DMS153 treated with DMSO at 0.1 percent for 48 hours (cell line): ENCODE measurements at regions not wholly inside any gene's neighbourhood (a gene's known extent, or its start where the extent isn't known, plus 50 kb on each side); places are given as distances from the start of the nearest gene placed in this dataset.

ENCODE experiments used
- DNase-seq: peaks from one replicate; lab custom pipeline; 2025; ENCODE audit not compliant: unreplicated experiment; lab: John Stamatoyannopoulos, UW

- DNase-seq = no peak
Measured at GRCh38 chr11:127385071-127385470, 384.5 kb upstream of the KIRREL3 start.

GRCh38 chr11:127383026-127383425, 382.5 kb upstream of the KIRREL3 start:
- DNase-seq = no peak

DNA sequence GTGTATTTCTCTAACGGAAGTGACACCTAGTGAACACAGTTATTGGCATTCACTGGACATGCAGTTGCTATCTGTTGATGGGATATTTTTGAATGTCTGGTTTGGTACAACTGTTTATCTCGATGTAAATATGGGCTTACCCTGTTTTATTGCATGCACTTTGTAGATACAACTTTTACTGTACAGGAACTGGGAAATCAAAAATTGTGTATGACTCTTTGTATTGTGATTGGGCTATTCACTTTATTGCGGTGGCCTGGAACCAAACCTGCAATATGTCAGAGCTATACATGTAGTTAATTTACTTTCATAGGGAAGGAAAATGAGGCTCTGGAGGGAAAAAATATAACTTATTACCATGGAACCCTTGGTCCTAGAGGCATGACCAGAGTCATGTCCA, 380.7 kb upstream of the KIRREL3 start:
- no peak for DNase-seq

DNA sequence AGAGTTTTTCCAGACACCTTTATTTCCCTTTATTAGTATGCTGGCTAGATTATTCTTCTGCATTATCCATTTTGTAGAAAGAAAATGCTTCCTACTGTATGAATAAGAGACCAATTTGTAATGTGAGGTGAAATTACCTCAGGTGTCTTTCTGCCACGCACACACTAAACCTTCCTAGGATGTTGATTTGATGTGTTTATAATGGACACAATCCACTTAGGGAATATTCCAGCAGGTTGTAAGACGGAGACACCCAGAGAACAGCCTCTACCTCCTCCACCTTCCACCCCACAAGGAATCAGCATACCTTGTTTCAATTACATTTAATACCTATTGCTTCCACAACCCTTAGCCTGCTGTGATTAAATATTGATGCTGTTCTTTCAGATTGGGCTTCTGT, 379.1 kb upstream of the KIRREL3 start:
- DNase-seq = no peak

- no peak for DNase-seq
Measured at GRCh38 chr11:127376301-127376700, 375.7 kb upstream of the KIRREL3 start.

GRCh38 chr11:127369356-127369755, 368.8 kb upstream of the KIRREL3 start:
- no peak for DNase-seq

DNA sequence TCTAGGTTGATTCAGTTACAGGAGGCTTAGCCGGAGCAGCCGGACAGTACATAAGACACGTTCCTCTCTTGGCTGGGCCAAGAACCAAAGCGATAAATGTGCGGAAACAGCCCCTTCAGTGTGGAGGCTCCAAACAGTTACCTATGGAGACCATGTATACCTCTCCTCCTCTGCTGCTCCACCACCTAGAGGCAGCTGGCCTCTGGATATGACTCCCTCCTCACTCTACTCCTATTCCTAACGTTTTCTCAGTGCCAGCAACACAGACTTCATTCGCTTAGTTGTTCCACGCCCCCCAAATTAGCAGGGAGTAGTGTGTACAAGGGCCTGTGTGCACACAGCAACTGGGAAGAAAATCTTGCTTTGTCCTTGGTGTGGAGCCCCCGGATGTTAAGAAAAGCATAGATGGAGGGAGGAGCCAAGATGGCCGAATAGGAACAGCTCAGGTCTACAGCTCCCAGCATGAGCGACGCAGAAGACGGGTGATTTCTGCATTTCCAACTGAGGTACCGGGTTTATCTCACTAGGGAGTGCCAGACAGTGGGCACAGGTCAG, 362.3 kb upstream of the KIRREL3 start:
- no peak for DNase-seq

DNA sequence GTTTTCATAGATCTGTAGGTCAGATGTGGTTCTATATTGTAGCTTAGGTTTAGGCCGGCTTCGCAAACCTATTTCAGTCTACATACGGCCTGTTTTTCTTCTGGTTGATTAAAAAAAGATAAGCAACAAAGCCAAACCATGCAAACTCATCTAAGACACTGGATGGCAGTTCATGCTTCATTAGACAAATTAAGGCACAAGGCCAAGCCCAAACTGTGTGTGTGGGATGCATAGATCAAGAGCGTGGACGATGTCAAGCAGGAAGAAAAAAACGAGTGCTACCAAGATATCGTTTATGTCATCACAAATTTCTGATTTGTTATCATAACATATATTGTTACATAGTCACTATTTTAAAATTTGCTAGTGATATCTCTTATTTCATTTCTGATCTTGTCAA, 357.6 kb upstream of the KIRREL3 start:
- no peak for DNase-seq

DNA sequence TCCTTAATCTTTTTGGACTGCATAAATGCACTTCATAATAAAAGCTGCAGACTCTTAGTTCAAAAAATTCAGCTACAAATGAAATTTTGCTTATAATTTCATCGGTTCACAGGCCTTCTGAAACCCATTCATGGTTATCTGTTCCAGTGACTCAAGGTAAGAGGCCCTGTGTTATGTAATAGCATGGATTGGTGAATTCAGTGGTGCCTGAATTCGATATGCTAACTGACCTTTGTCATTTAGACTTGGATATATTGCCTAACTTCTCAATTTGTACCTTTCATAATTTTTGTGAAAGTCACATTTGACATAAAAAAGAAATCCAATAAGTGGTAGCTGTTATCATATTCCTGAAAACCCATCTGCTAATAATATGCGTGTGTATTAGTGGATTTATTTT, 349.9 kb upstream of the KIRREL3 start:
- no peak for DNase-seq

DNA sequence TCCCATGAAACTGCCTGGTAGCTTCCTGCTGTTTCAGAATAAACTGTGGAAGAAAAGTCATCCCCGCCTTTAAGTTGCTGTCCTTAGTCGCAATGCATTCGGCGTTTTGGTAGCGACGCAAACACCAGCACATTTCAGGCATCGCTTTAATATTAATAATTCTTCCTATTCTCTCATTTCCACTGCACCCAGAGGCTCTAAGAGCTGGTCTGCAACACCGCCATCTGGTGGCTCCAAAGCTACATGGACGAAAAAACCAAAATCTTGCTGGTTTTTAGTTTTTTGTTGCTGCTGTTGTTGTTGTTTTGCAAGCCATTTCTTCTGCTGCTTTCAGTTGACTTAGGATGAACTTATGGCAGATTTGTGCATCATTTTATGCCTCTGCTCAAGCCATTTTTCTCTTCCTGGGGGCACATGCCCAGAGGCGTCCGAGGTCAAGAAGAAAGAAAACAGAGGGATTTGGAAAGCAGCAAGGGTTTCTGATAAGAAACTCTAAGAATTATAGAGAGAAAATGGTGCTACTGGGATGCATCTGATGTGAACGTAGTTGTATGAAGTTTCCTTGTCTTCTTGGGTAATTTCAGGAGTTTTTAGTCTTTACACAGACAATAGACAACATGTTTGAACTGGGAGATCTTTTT, 345.4 kb upstream of the KIRREL3 start:
- DNase-seq = no peak

- no peak for DNase-seq
Measured at GRCh38 chr11:127340438-127340837, 339.9 kb upstream of the KIRREL3 start.

DNA sequence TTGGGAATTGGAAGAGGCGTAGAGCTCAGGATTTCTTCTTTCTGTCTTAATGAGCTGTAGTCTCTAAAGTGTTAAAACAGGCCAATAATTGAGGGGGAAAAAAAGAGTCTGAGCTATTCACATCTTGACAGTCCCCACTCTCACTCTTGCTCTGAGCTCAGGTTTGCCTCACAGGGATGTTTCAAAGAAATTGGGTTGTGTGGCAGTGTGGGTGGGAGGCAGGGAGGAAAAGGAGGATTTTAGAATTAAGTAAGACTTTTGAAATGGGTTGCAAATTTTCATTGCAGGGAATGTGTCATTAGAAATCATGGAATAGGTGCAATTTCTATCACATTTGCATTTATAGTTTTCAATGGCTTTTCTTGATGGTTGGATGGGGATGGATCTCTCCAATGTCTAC, 338.8 kb upstream of the KIRREL3 start:
- no peak for DNase-seq

- no peak for DNase-seq
Measured at GRCh38 chr11:127338380-127339259, 338.1 kb upstream of the KIRREL3 start.

GRCh38 chr11:127334466-127334865, 333.9 kb upstream of the KIRREL3 start:
- DNase-seq = no peak

- DNase-seq = no peak
Measured at GRCh38 chr11:127332896-127333295, 332.3 kb upstream of the KIRREL3 start.

DNA sequence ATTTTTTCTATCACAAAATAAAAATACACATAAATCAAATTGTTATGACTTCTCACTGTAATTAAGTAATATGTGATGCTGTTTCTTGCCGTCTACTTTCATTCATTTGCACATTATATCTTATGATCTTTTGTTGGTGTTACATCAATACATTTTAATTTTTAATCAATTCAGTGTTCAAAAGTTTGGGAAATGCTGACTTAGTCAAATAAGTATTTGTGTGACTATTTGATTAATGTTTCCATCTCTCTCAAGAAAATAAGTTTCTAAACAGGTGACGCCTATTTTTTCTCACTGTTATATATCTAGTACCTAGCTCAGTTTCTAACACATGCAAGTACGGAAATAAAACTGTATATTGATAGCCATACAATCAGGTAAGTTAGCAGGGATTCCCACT, 329.5 kb upstream of the KIRREL3 start:
- DNase-seq = no peak

DNA sequence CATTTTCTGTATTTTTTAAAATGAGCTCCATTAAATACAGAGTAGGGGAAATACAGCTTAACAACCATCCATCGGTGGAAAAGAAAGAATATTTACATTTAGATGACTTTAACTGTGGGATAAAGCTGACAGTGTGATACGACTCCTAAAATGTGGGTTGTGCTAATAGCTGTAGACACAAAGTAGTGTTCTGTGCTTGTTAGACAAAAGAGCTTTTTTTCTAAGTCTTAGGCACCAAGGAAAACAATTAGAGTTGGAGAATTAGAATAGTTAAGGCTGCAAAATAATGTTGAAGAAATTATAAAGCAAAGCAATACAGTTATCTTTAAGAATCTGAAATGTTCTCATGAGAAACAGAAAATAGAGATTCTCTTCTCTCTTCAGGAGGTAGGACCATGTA, 307.7 kb upstream of the KIRREL3 start:
- DNase-seq = no peak

DNA sequence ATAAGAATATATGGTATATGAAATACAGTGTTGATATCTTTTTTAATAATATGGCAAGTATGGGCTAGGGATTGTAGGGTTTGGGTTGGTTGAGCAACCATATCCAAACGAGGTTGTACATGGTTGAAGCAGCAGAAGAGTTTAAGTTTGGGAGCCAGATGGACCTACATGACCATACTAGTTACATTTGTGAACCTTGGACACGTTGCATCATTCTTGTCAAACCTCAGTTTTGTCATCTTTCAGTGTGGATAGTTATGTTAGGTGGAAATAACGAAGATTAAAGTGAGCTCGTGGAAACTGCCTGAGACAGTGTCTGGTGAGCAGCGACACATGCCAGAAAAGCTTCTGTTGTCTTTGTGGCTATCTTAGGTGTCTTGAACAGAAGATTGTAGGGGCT, 307.1 kb upstream of the KIRREL3 start:
- DNase-seq = no peak

- DNase-seq = no peak
Measured at GRCh38 chr11:127304634-127305033, 304.1 kb upstream of the KIRREL3 start.

DNA sequence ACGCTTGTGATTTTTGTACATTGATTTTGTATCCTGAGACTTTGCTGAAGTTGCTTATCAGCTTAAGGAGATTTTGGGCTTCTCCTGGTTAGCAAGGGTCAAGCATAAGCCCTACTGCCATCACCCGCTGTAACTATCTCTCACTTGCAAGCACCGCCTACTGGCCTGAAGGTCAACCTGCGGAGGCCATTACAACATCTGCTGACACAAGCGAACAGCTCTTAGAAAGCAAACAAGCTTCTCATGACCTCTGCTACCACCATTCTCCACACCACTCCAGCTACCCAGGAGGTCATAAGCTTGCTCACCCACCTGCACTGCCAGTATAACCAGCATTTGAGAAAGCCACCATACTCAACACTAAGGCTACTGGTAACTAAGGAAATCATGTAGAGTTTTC, 288.4 kb upstream of the KIRREL3 start:
- no peak for DNase-seq

DNA sequence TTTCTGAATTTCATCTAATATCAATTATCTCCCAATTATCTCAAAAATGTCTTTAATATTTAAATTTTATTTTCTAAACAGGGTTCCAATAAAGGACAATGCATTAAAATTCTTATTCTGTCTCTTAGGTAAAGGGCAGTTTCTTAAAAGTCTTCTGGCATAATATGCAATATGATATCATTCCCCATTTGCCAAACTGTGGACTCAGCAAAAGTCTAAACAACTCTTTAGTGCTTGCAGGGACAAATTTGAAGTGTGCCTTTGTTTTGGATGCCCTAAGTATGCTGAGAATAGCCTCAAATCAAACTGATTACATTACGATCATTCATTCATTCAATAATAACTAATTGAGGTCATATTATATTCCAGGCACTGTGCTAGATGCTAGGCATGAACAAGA, 281.0 kb upstream of the KIRREL3 start:
- no peak for DNase-seq

DNA sequence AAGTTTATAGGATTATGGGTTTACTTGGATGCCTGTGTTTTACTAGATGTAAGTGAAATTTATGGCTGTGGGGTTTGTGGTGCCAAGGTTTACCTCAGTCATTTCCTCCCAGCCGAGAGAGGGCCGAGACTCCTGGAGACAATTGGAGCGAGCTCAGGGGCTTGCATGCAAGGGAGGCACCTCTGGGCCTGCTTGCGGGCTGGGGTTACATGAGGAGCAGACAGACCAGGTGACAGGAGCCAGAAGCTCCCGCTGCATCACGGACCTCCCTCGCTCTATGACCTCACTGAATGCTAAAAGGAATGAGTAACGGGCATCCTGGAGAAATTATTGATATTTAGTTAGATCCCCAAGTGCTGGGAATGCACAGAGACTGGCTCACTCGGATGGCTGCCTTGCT, 275.2 kb upstream of the KIRREL3 start:
- no peak for DNase-seq
